ENCODE measurements at regions not wholly inside any gene's neighbourhood (a gene's known extent, or its start where the extent isn't known, plus 50 kb on each side); places are given as distances from the start of the nearest gene placed in this dataset.

- TF ChIP-seq USF1 (IDR thresholded peaks at IDR 0.05; ENCODE audit: borderline replicate concordance, low read depth) (no peak), TEAD4 (IDR thresholded peaks at IDR 0.05; ENCODE audit: borderline replicate concordance, insufficient read depth) (no peak), MEF2A (IDR thresholded peaks at IDR 0.05; ENCODE audit: borderline replicate concordance, low read depth) (no peak), RFX5 (IDR thresholded peaks at IDR 0.05; ENCODE audit: low read length) (no peak), CTCF (IDR thresholded peaks at IDR 0.05) (no peak), JUND (IDR thresholded peaks at IDR 0.05) (no peak), POLR2AphosphoS5 (IDR thresholded peaks at IDR 0.05; ENCODE audit: low read depth, low read length) (no peak), NFIC (IDR thresholded peaks at IDR 0.05; ENCODE audit: borderline replicate concordance) (no peak), YY1 (IDR thresholded peaks at IDR 0.05; ENCODE audit: low read depth) (no peak), IRF3 (IDR thresholded peaks at IDR 0.05; ENCODE audit: low read depth, low read length) (no peak), RCOR1 (IDR thresholded peaks at IDR 0.05; ENCODE audit: low read length) (no peak), ELF1 (IDR thresholded peaks at IDR 0.05) (no peak)
Measured at GRCh38 chr19:31826325-31826724, 477.1 kb upstream of the TSHZ3 start (continued).

GRCh38 chr19:31831421-31832175, 482.4 kb upstream of the TSHZ3 start:
- no peaks in the 10 kb centered on the region for H3K36me3 ChIP-seq (replicated peaks in 1 of 2; ENCODE audit: control insufficient read depth in 1 of 2, insufficient read depth in 2 of 2, low read length in 1 of 2)
- TF ChIP-seq RAD21 (IDR thresholded peaks at IDR 0.05; ENCODE audit: low read length) = no peak
- TF ChIP-seq NFIC (IDR thresholded peaks at IDR 0.05; ENCODE audit: borderline replicate concordance) = no peak
- TF ChIP-seq YY1 (IDR thresholded peaks at IDR 0.05; ENCODE audit: low read depth) = no peak
- TF ChIP-seq NRF1 (IDR thresholded peaks at IDR 0.05; ENCODE audit: low read depth, low read length) = no peak
- no peak for TF ChIP-seq EP300 (IDR thresholded peaks at IDR 0.05; ENCODE audit: borderline replicate concordance in 1 of 2, low read depth in 1 of 2, low read length in 1 of 2)
- no peak for TF ChIP-seq USF1 (IDR thresholded peaks at IDR 0.05; ENCODE audit: borderline replicate concordance, low read depth)
- TF ChIP-seq ELF1 (IDR thresholded peaks at IDR 0.05) = no peak
- TF ChIP-seq RXRA (IDR thresholded peaks at IDR 0.05; ENCODE audit: borderline replicate concordance, low read depth) = no peak
- no peak for TF ChIP-seq IRF3 (IDR thresholded peaks at IDR 0.05; ENCODE audit: low read depth, low read length)
- no peak for TF ChIP-seq TAF1 (IDR thresholded peaks at IDR 0.05; ENCODE audit: borderline replicate concordance, low read depth, low read length)
- TF ChIP-seq USF2 (IDR thresholded peaks at IDR 0.05; ENCODE audit: borderline replicate concordance, low read depth, low read length) = no peak
- TF ChIP-seq GATA2 (CRISPR knock-in tag; IDR thresholded peaks at IDR 0.05) = no peak
- no peak for TF ChIP-seq RFX5 (IDR thresholded peaks at IDR 0.05; ENCODE audit: low read length)
- no peak for TF ChIP-seq FOXJ3 (CRISPR knock-in tag; IDR thresholded peaks at IDR 0.05)
- TF ChIP-seq MXI1 (IDR thresholded peaks at IDR 0.05; ENCODE audit: low read depth, low read length) = no peak
- TF ChIP-seq CHD2 (IDR thresholded peaks at IDR 0.05; ENCODE audit: low read length, partially characterized antibody) = no peak

More at GRCh38 chr19:31831421-31832175, 482.4 kb upstream of the TSHZ3 start:
- no peak for DNase-seq
- Histone ChIP-seq H2AFZ (ENCODE audit: low read depth) (no peak overlapping the region), H3K9ac (no peak overlapping the region), H3K79me2 (ENCODE audit: insufficient read depth) (no peaks in the 10 kb centered on the region), H3K4me1 (ENCODE audit: control insufficient read depth in 1 of 2, insufficient read depth in 2 of 2, low read depth in 1 of 2, low read length in 1 of 2) (peaks cover 0 to 4% of the 10 kb centered on the region in 2 experiments; a peak in 1 of 4 replicates), H3K27me3 (ENCODE audit: insufficient read depth) (no peaks in the 10 kb centered on the region), H3K4me2 (no peak overlapping the region), H3K4me3 (ENCODE audit: low read depth in 2 of 2, low read length in 1 of 2) (no peak overlapping the region), H3K9me3 (no peaks in the 10 kb centered on the region), H3K27ac (ENCODE audit: low read depth in 2 of 2, low read length in 1 of 2) (no peak overlapping the region), H3F3A (replicated peaks; ENCODE audit: insufficient read depth) (no peaks in the 10 kb centered on the region), H3K9me2 (no peaks in the 10 kb centered on the region), H4K20me1 (ENCODE audit: insufficient read depth) (no peaks in the 10 kb centered on the region)
- ChIA-PET POLR2A (no interaction called here), CTCF (interaction anchor here (0.8 to 1.3 kb wide), 2 partner anchors 25 to 211 kb away, joined by 3 to 4 read pairs; no protein-coding TSS in a partner anchor)
- 20% methylated on average over 8 of the region's 8 CpGs for WGBS (ENCODE audit: low lambda C conversion rate)

Data from SK-N-SH (cell line).